GM23338 (cell line): ENCODE measurements at regions not wholly inside any gene's neighbourhood (a gene's known extent, or its start where the extent isn't known, plus 50 kb on each side); places are given as distances from the start of the nearest gene placed in this dataset.

Source experiments
- ATAC-seq: fragments of 200-7000 bp; cut with Tn5 transposase; 3 replicates; pipeline ENCODE4 v1.9.1; 2020
- DNase-seq: peaks from one replicate; pipeline ENCODE4 v3.0.0-alpha.2; 2015; ENCODE audit warnings: low spot score
- H2AFZ ChIP-seq: fragments of 200-600 bp; sonication (generic); 2 replicates; pipeline ENCODE4 v1.8.0; 2016; ENCODE audit warnings: antibody characterized with exemption, mild to moderate bottlenecking, moderate library complexity
- H3F3A ChIP-seq: fragments of 200-600 bp; sonication (generic); replicated peaks from 2 replicates; pipeline ENCODE4 v1.8.0; 2017; ENCODE audit warnings: antibody characterized with exemption, mixed run types, low read depth
- H3K27ac ChIP-seq: fragments of 200-600 bp; sonication (generic); 2 replicates; pipeline ENCODE4 v1.6.1; 2016; ENCODE audit warnings: low read depth
- H3K27me3 ChIP-seq: fragments of 200-600 bp; sonication (generic); 2 replicates; pipeline ENCODE4 v1.8.0; 2016; ENCODE audit warnings: mild to moderate bottlenecking, mixed run types, moderate library complexity; ENCODE audit not compliant: insufficient read depth
- H3K36me3 ChIP-seq: fragments of 200-600 bp; sonication (generic); 2 replicates; pipeline ENCODE4 v1.8.0; 2016; ENCODE audit warnings: mild to moderate bottlenecking; ENCODE audit not compliant: insufficient read depth
- H3K4me1 ChIP-seq: fragments of 200-600 bp; sonication (generic); 2 replicates; pipeline ENCODE4 v1.8.0; 2016; ENCODE audit warnings: mild to moderate bottlenecking, moderate library complexity; ENCODE audit not compliant: insufficient read depth
- H3K4me2 ChIP-seq: fragments of 200-600 bp; sonication (generic); 2 replicates; pipeline ENCODE4 v1.7.1; 2017; ENCODE audit warnings: mixed run types
- H3K4me3 ChIP-seq: fragments of 200-600 bp; sonication (generic); 2 replicates; pipeline ENCODE4 v1.6.1; 2016; ENCODE audit warnings: mixed run types
- H3K79me2 ChIP-seq: fragments of 200-600 bp; sonication (generic); replicated peaks from 2 replicates; pipeline ENCODE4 v1.8.0; 2017; ENCODE audit warnings: mild to moderate bottlenecking; ENCODE audit not compliant: insufficient read depth
- H3K9me2 ChIP-seq: fragments of 200-600 bp; sonication (generic); 2 replicates; pipeline ENCODE4 v1.8.0; 2017; ENCODE audit not compliant: insufficient read depth
- H4K20me1 ChIP-seq: fragments of 200-600 bp; sonication (generic); replicated peaks from 2 replicates; pipeline ENCODE4 v1.8.0; 2017; ENCODE audit warnings: mild to moderate bottlenecking; ENCODE audit not compliant: insufficient read depth
- H3K27ac Mint-ChIP-seq: 2 replicates; pipeline ENCODE4 v1.8.0; 2020; ENCODE audit warnings: inconsistent platforms, mild to moderate bottlenecking, moderate library complexity, mixed read lengths
- H3K27me3 Mint-ChIP-seq: 3 replicates; pipeline ENCODE4 v1.8.0; 2022; ENCODE audit warnings: low read depth, mild to moderate bottlenecking, moderate library complexity, mixed read lengths, inconsistent platforms; ENCODE audit not compliant: insufficient read depth, poor library complexity
- H3K36me3 Mint-ChIP-seq: 3 replicates; pipeline ENCODE4 v1.8.0; 2021; ENCODE audit warnings: low read depth, mild to moderate bottlenecking, inconsistent platforms, moderate library complexity, mixed read lengths
- H3K4me1 Mint-ChIP-seq: 3 replicates; pipeline ENCODE4 v1.8.0; 2020; ENCODE audit warnings: mild to moderate bottlenecking, inconsistent platforms, mixed read lengths
- H3K4me3 Mint-ChIP-seq: 3 replicates; pipeline ENCODE4 v1.8.0; 2021; ENCODE audit warnings: moderate library complexity, mild to moderate bottlenecking, inconsistent platforms, mixed read lengths
- H3K9me3 Mint-ChIP-seq: 3 replicates; pipeline ENCODE4 v1.8.0; 2020; ENCODE audit warnings: moderate library complexity, mild to moderate bottlenecking, inconsistent platforms, mixed read lengths
- CREB1 ChIP-seq: fragments of 250-450 bp; sonication (Bioruptor Pico); IDR thresholded peaks from 2 replicates; pipeline ENCODE4 v1.5.0; 2020; ENCODE audit warnings: low read depth, mild to moderate bottlenecking, moderate library complexity
- CTCF ChIP-seq, 2 experiments: fragments of 200-600 bp in 1 of 2; sonication (generic) in 1 of 2; conservative IDR thresholded peaks; 2 replicates each; pipeline versions ENCODE4 v1.5.1 to v1.6.1; 2016 to 2017; ENCODE audit warnings: antibody characterized with exemption in 2 of 2, low read depth in 2 of 2, mild to moderate bottlenecking in 2 of 2, moderate library complexity in 1 of 2
- EZH2 ChIP-seq: fragments of 200-600 bp; sonication (generic); IDR thresholded peaks from one replicate; pipeline ENCODE4 v1.8.0; 2017; ENCODE audit warnings: antibody characterized with exemption, mild to moderate bottlenecking, low read depth; ENCODE audit not compliant: unreplicated experiment
- EZH2phosphoT487 ChIP-seq: fragments of 200-600 bp; sonication (generic); IDR thresholded peaks from one replicate; pipeline ENCODE4 v1.8.1; 2018; ENCODE audit warnings: antibody characterized with exemption; ENCODE audit not compliant: unreplicated experiment
- JUNB ChIP-seq: IDR thresholded peaks from one replicate; pipeline ENCODE4 v1.6.1; 2016; ENCODE audit warnings: antibody characterized with exemption; ENCODE audit not compliant: unreplicated experiment
- NANOG ChIP-seq: IDR thresholded peaks from 2 replicates; pipeline ENCODE4 v1.6.1; 2016; ENCODE audit warnings: antibody characterized with exemption, borderline replicate concordance
- POLR2AphosphoS5 ChIP-seq: IDR thresholded peaks from 2 replicates; pipeline ENCODE4 v1.6.1; 2016; ENCODE audit warnings: antibody characterized with exemption, low read depth
- STAT1 ChIP-seq: IDR thresholded peaks from one replicate; pipeline ENCODE4 v1.6.1; 2016; ENCODE audit warnings: antibody characterized with exemption; ENCODE audit not compliant: unreplicated experiment
- ZNF114 ChIP-seq: fragments of 250-450 bp; sonication (Bioruptor Pico); IDR thresholded peaks from 2 replicates; pipeline ENCODE4 v1.5.0; 2020; ENCODE audit warnings: mild to moderate bottlenecking, moderate library complexity
- ZNF331 ChIP-seq: fragments of 250-450 bp; sonication (Bioruptor Pico); IDR thresholded peaks from 2 replicates; pipeline ENCODE4 v1.5.0; 2020; ENCODE audit warnings: low read depth, mild to moderate bottlenecking, moderate library complexity
- ZNF462 ChIP-seq: fragments of 250-450 bp; sonication (Bioruptor Pico); IDR thresholded peaks from 2 replicates; pipeline ENCODE4 v1.5.0; 2020; ENCODE audit warnings: mild to moderate bottlenecking, moderate library complexity
- TF ChIP-seq, protein P1 (sequence below): IDR thresholded peaks from one replicate; pipeline ENCODE4 v1.6.1; 2018; ENCODE audit warnings: antibody characterized with exemption; ENCODE audit not compliant: unreplicated experiment
- TF ChIP-seq, protein P2 (sequence below): IDR thresholded peaks from 2 replicates; pipeline ENCODE4 v1.6.1; 2016; ENCODE audit warnings: antibody characterized with exemption

GRCh38 chr11:28491431-28491830, 383.2 kb downstream of the METTL15 start:
- H3K9me2 ChIP-seq, result 0 out of 2 replicates have a peak, but pooled peaks cover 8% of the 10 kb centered on the region
- no peak for DNase-seq
- Mint-ChIP-seq H3K4me3 (no peak overlapping the region), H3K4me1 (no peaks in the 10 kb centered on the region), H3K9me3 (peaks cover 8% of the 10 kb centered on the region), H3K27ac (no peak overlapping the region), H3K36me3 (peaks cover 8% of the 10 kb centered on the region; the same call in 2 of the 3 replicates), H3K27me3 (no peaks in the 10 kb centered on the region)
- no peak for TF ChIP-seq STAT1
- TF ChIP-seq POLR2AphosphoS5, result no peak
- TF ChIP-seq ZNF331 (CRISPR knock-in tag), result no peak
- TF ChIP-seq CTCF (conservative IDR thresholded peaks at IDR 0.05; ENCODE audit: low read depth in 2 of 2), result no peak
- no peak for TF ChIP-seq NANOG
- TF ChIP-seq JUNB, result no peak
- TF ChIP-seq ZNF462, result no peak
- no peak for TF ChIP-seq CREB1 (CRISPR knock-in tag)
- TF ChIP-seq, protein P1, sequence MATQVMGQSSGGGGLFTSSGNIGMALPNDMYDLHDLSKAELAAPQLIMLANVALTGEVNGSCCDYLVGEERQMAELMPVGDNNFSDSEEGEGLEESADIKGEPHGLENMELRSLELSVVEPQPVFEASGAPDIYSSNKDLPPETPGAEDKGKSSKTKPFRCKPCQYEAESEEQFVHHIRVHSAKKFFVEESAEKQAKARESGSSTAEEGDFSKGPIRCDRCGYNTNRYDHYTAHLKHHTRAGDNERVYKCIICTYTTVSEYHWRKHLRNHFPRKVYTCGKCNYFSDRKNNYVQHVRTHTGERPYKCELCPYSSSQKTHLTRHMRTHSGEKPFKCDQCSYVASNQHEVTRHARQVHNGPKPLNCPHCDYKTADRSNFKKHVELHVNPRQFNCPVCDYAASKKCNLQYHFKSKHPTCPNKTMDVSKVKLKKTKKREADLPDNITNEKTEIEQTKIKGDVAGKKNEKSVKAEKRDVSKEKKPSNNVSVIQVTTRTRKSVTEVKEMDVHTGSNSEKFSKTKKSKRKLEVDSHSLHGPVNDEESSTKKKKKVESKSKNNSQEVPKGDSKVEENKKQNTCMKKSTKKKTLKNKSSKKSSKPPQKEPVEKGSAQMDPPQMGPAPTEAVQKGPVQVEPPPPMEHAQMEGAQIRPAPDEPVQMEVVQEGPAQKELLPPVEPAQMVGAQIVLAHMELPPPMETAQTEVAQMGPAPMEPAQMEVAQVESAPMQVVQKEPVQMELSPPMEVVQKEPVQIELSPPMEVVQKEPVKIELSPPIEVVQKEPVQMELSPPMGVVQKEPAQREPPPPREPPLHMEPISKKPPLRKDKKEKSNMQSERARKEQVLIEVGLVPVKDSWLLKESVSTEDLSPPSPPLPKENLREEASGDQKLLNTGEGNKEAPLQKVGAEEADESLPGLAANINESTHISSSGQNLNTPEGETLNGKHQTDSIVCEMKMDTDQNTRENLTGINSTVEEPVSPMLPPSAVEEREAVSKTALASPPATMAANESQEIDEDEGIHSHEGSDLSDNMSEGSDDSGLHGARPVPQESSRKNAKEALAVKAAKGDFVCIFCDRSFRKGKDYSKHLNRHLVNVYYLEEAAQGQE, result no peak
- no peak for TF ChIP-seq ZNF114 (CRISPR knock-in tag)
- TF ChIP-seq, protein P2, sequence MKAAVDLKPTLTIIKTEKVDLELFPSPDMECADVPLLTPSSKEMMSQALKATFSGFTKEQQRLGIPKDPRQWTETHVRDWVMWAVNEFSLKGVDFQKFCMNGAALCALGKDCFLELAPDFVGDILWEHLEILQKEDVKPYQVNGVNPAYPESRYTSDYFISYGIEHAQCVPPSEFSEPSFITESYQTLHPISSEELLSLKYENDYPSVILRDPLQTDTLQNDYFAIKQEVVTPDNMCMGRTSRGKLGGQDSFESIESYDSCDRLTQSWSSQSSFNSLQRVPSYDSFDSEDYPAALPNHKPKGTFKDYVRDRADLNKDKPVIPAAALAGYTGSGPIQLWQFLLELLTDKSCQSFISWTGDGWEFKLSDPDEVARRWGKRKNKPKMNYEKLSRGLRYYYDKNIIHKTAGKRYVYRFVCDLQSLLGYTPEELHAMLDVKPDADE, result no peak
- no peak for TF ChIP-seq EZH2phosphoT487
- TF ChIP-seq EZH2, result no peak
- no peak for ATAC-seq
- H4K20me1 ChIP-seq, result no peaks in the 10 kb centered on the region
- no peaks in the 10 kb centered on the region for H3K79me2 ChIP-seq
- no peak overlapping the region for H3K27ac ChIP-seq
- H3K4me1 ChIP-seq, result no peaks in the 10 kb centered on the region
- no peaks in the 10 kb centered on the region for H3K36me3 ChIP-seq
- no peak overlapping the region for H3K4me3 ChIP-seq
- no peak overlapping the region for H3K4me2 ChIP-seq
- no peaks in the 10 kb centered on the region for H3K27me3 ChIP-seq
- no peak overlapping the region for H2AFZ ChIP-seq
- no peaks in the 10 kb centered on the region for H3F3A ChIP-seq
